Activated CD8-positive, alpha-beta memory T cell treated with anti-CD3 and anti-CD28 coated beads for 36 hours (primary cell): ENCODE measurements at regions not wholly inside any gene's neighbourhood (a gene's known extent, or its start where the extent isn't known, plus 50 kb on each side); places are given as distances from the start of the nearest gene placed in this dataset.

ENCODE experiments used
- CTCF ChIA-PET: fragments of 350-600 bp; sonication (Branson Sonifier 250); formaldehyde crosslinking; loops from one replicate; lab custom pipeline; 2021; ENCODE audit warnings: antibody characterized with exemption; lab: Charles Lee
- POLR2A ChIA-PET: fragments of 350-600 bp; sonication (Branson Sonifier 250); formaldehyde crosslinking; loops from one replicate; lab custom pipeline; 2021; ENCODE audit warnings: antibody characterized with exemption; lab: Charles Lee

DNA sequence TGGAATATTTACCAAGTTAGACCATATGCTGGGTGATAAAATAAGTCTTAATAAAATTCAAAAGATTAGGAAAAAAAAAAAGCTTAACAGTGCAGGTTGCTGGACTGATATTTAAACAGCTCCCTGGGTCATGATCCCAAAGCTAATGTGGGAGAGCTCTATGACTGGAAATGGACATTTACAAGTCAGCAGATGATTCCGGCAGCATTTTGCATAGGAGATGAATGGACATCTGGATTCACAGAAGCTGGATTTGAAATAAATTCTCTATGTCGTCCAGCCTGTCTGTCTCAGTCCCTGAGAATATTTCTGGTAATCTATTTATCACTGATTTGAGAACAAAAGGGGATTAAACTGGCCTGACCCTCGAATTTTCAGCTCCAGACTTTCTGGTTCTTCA, 52.3 kb upstream of the KLHL25 start:
- CTCF ChIA-PET: interaction anchor here (1.0 kb wide), 1 partner anchor 13 kb away, joined by 3 read pairs; no protein-coding TSS in a partner anchor
- POLR2A ChIA-PET: no interaction called here

DNA sequence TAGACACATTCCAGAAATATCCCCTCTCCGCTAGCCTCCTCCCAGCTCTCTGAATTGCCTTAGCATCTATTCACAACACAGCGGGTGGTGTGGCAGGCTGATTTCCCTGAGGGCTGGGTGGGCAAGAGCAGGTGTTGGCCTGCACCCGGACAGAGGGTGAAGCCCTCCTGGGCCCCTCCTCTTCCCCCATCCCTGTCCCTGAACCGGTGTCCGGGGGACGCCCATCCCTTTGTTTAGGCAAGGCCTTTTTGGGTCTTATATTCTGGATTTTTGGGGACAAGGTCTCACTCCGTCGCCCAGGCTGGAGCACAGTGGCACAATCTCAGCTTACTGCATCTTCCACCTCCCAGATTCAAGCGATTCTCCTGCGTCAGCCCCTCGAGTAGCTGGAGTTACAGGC, 55.2 kb upstream of the KLHL25 start:
- CTCF ChIA-PET: interaction anchor here (1.0 kb wide), 1 partner anchor 8 kb away, joined by 3 read pairs; no protein-coding TSS in a partner anchor
- POLR2A ChIA-PET: no interaction called here

DNA sequence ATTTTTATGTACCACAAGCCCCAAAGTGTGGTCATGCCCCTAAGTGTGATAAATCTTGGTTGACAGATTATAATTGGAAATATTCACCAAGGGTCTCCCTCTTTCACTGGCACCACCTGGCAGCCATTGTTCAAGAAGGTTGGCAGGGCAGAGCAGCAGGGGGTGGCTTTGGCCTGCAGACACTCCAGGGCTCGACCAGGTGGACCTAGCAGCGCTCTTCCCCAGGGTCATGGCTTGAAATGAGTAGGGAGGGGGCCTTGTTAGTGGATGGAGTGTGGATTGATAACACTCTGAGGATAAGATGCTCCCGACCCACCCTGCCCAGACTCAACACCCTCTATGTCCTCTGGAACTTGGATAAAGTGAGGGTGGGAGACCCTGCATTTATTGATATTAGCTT, 58.2 kb upstream of the KLHL25 start:
- CTCF ChIA-PET: interaction anchor here (1.2 kb wide), 1 partner anchor 11 kb away, joined by 3 read pairs; no protein-coding TSS in a partner anchor
- POLR2A ChIA-PET: no interaction called here

DNA sequence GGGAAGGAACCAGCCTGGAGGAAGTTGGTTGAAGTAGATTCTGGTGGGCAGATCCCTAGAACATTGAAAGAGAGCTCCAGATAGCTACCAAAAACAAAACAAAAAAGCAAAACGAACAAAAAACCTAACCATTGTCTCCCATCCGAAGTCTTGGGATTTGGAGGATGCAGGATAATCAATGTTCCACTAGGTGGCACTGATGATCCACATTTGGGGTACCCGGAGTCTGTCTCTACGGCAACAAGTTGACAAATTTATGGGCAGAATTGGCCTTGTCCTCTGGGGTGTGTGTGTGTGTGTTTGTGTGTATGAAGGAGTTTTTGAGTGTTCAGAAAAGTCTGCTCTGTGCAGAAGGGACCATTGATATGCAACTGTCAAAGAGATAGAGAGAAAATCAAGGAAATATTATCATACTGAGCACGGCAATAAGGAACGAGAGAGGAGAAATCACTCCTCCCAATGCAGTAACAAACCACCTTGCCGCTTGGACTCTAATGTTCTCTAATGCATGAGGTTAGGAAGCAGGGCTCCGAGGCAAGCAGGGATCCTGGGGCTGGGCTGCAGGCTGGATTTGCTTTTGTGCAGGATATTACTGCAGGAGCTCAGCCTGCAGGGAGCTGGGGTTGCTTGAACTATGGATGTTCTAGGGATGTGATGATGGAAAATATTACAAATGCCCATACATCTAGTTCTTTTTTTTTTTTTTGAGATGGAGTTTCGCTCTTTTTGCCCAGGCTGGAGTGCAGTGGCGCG, 59.8 kb upstream of the KLHL25 start:
- POLR2A ChIA-PET: no interaction called here
- CTCF ChIA-PET: interaction anchor here (0.7 to 1.0 kb wide), 5 partner anchors 17 to 350 kb away, joined by 3 read pairs; no protein-coding TSS in a partner anchor

DNA sequence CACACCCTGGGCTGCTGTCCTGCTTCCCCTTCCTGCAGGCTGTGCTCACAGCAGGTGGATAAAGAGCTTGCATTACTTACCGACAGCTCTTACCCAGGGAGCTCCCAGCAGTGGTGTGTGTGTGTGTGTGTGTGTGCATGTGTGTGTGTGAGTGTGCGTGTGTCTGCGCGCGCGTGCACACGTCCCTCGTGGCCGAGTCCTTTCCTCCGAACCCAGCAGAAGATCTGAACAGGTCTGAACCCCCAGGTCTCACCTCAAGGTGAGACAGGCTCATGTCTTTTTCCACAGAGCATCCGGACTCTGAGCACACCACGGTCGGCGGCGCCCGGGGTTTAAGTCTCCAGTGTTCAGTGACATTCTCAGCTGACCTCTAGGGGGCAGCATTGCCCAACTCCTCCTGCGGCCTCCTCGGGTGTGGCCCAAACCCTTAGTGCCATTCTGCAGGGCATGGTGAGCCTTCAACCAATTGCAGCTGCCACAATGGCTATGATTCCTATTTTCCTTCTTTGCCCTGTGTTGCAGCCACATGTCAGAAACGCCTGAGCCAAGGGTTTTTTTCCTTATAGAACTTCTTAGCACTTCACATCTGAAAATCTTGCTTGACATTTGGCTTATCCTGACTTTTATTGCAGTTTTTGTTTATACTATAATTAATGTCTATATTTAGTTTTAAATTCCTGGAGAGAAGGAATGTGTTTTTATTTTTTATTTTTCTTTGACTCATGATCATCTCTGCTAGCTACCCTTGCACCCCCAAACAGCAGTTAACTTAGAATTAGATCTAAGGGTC, 64.1 kb upstream of the KLHL25 start:
- POLR2A ChIA-PET: no interaction called here
- CTCF ChIA-PET: interaction anchor here (0.5 to 1.3 kb wide), 5 partner anchors 9 to 883 kb away, joined by 3 to 6 read pairs (median 3); no protein-coding TSS in a partner anchor

DNA sequence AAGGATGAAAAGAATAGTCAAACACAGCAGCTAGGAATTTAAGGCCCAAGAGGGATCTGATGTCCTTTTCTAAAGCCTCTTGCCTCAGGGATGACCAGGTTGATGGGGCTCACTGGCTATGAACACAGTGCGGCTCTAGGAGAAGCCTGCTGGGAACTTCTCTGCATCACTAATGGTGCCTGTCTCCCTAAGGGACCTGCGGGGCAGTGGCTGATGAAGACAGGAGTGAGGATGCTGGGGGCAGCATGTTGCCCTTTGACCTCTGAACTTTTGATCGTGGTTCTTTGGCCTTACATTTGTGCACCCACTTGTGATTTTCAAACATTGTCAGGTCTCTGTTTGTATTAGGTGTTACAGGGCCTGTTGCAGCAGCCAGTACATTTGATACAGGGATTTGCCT, 64.9 kb upstream of the KLHL25 start:
- ChIA-PET CTCF (interaction anchor here (0.9 kb wide), 1 partner anchor 32 kb away, joined by 3 read pairs; no protein-coding TSS in a partner anchor), POLR2A (no interaction called here)

DNA sequence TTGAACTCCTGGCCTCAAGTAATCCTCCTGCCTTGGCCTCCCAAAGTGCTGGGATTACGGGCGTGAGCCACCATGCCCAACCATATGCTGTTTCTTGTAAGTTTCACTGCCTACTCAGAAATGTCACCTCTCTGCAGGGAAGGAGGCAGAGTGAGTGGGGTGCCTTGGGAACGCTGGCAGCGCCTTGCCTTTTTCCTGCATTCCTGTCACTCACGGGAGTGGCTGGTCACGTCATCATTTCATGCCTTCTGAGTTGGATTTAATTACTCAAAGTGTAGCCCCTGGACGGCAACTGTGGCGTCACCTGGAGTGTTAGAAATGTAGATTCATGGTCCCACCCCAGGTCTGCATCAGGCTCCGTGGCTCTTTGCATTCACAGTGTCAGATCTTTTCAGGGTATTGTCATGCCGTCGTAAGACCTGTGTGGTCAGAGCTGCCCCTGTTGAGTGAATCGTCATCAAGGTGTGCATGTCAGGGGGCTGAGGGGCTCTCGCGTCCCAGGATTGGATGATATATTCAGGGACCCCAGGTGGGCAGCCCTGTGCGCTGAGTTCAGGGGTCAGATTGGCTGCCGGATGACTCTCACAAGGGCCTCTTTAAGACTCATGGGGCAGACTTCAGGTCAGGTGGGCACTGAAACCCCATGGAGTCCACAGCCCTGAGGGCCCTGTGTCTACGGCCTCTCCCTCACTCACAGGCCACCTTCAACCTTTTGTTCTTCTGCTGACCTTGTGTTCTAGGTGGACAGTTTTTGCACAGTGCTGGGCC, 65.9 kb upstream of the KLHL25 start:
- CTCF ChIA-PET: interaction anchor here (0.7 kb wide), 1 partner anchor 368 kb away, joined by 4 read pairs; no protein-coding TSS in a partner anchor
- POLR2A ChIA-PET: no interaction called here

DNA sequence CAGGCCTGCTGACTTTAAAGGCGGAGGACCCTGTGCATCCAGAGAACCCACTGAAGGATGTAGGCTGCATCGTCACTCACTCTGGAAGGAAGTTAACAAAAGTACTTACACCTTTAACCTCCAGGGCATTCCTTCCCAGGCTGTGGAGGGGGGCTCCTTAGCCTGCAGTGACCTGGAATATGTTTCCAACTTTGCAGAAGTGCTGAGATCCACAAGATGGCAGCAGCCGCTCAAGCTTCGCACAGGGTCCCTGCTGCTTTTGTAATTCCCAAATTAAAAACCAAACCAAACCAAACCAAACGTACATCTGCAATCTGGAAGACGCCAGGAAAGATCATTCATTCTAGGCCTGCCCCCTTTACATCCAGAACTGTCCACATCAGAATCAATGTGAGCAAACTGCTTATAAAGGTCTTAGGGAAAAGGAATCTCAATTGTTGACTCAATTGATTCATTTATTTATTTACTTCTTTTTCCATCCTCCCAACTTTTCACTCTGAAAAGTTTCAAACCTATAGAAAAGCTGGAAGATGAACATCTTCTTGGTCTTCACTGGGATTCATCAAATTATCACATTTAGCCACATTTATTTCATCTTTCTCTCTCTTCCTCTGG, 70.5 kb upstream of the KLHL25 start:
- ChIA-PET CTCF (no interaction called here), POLR2A (no interaction called here)

DNA sequence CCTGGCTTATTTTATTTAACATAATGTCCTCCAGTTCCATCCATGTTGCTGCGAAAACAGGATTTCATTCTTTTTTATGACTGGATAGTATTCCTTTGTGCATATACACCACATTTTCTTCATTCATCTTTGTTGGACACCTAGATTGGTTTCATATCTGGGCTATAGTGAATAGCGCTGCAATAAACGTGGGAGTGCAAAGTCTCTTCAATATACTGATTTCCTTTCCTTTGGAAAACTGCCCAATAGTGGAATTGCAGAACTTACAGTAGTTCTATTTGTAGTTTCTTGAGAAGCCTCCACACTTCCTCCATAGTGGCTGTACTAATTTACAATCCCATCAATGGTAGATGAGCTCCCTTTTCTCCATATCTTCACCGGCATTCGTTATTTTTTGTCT, 72.5 kb upstream of the KLHL25 start:
- ChIA-PET POLR2A (no interaction called here), CTCF (no interaction called here)

DNA sequence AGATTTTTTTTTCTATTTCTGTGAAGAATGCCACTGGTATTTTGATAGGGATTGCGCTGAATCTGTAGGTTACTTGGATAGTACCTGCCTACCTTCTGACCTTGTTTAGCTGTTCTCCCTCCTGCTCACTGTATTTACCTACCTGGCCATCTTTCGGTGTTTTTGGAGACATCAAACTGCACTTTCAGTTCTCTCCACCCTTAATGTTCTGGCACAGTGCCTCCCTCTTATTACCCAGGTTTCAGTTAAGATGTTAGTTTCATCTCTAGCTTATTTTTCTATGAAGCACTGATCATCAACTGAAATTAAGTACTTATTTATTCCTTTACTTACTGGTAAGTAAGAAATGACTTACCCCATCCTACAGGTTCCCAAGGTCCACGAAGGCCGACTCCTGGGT, 74.4 kb upstream of the KLHL25 start:
- CTCF ChIA-PET: no interaction called here
- POLR2A ChIA-PET: no interaction called here

DNA sequence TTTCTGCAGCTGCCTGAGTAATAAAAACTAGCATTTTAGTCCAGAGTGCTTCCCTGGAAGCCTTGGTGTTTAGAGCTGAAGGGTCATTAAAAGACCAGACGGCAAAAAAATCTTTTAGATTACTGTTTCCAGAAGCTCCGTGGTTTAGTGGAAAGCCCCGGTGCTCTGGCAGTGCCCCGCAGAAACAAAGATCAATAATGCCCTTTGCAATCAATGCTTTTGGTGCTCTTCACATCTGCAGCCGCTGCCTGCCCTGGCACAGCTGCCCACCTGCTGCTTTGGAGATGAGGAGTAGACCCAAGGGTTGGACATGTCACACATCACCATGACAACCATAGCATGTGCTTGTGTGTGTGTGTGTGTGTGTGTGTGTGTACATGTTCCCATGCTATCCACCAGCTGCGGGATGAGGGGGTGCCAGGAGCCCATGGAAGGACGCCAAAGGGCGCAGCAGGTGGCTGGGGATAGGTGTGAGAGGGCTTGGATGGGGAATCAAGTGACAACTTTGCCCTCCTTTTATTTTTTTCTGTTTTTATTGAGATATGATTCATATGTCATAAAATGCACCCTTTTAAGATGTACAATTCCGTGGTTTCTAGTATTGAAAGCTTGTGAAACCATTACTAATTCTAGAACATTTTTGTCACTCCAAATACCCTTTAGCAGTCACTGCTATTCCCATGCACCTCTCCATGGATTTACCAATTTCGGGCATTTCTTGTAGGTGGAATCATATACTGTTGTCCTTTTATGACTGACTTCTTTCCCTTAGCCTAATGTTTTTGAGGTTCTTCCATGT, 75.7 kb upstream of the KLHL25 start:
- CTCF ChIA-PET: no interaction called here
- POLR2A ChIA-PET: no interaction called here

DNA sequence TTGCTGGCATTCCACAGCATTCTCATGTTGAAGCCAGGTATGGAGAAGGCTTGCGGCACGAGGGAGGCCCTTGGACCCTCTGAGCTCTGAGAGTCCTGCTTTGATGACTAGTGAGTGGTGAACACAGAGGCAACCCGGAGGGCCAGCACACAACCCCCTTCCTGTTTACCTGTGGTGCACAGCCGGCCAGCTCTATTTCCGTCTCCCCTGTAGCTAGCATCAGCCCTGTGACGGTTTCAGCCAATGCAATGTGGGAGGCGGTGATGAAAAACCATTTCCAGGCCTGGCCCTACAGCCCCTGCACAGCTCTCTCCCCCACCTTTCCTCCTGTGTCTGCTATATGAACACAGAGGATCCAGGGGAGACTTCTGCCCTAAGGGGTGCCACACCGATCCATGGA, 76.8 kb upstream of the KLHL25 start:
- POLR2A ChIA-PET: no interaction called here

DNA sequence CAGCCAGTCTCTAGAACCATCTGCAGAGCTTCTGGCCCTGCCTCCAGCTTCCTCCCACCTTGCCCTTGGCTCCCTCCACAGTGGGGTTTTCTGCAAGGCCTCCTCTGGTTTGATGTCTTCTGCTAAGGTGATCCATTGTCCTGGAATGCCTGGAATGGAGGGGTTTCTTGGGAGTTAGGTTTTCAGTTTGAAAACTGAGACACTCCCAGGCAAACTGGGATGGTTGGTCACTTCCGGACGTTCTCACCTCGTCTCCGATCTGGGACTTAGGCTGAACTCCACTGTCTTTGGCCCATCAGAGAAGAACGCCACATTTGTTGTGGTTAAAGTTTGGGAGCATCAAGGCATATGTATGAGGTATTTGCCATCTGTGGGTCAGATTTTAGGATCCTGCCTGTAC, 77.4 kb upstream of the KLHL25 start:
- POLR2A ChIA-PET: no interaction called here
- CTCF ChIA-PET: interaction anchor here (0.7 kb wide), 1 partner anchor 18 kb away, joined by 3 read pairs; no protein-coding TSS in a partner anchor

More for the DNA sequence above, 76.8 kb upstream of the KLHL25 start:
- CTCF ChIA-PET: interaction anchor here (0.7 kb wide), 1 partner anchor 17 kb away, joined by 3 read pairs; no protein-coding TSS in a partner anchor

DNA sequence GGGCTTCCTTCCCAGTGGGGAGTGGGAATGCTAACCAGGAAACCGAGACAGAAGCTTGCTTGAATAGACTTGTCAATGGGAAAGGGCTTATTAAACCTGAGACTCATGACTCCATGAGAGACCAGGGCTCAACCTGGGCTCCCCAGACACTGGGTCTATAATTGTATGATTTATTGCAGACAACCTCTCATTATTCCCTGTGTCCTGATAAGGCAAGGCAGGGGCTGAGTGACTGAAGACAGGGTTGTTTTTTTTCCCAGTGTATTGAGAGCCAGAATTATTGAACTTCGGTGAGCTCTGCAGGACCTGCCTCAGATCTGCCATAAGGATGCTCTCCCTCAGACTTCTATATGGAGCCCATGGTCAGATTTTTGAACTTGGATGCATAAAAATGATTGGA, 79.5 kb upstream of the KLHL25 start:
- ChIA-PET CTCF (interaction anchor here (0.7 kb wide), 1 partner anchor 195 kb away, joined by 3 read pairs; no protein-coding TSS in a partner anchor), POLR2A (no interaction called here)

DNA sequence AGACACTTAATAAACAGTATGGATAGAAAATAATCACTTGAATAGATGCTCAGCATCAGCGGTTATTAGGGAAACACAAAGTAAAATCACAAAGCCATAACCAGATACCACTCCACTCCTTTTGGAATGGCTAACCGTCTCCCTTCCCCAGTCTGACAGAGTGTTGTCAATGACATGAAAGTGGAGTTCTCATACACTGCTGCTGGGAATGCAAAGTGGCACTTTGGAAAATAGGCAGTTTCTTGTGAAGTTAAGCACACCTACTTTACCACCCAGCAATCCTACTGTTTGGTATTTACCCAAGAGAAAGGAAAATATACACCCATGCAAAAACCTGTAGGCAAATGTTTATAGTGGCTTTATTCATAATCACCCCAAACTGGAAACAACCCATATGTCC, 81.0 kb upstream of the KLHL25 start:
- CTCF ChIA-PET: no interaction called here
- POLR2A ChIA-PET: no interaction called here

DNA sequence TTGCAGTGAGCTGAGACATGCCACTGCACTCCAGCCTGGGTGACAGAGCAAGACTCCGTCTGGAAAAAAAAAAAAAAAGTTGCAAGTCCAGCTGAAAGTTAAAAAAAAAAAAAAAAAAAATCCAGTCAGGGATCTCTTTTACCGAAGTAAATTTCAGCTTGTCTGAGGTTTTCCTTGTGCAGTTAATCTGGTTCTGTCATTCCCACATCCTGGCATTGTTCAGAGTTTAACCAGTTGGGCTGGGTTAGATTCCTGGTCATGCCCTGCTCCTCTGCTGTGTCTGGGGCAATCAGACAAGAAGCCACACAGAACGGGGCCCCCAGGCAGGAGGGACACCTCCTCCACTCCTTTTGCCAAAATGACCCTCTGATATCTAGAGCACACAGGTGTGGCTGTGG, 84.1 kb upstream of the KLHL25 start:
- ChIA-PET CTCF (no interaction called here), POLR2A (interaction anchor here (0.6 kb wide), 1 partner anchor 929 kb away, joined by 3 read pairs; no protein-coding TSS in a partner anchor)

DNA sequence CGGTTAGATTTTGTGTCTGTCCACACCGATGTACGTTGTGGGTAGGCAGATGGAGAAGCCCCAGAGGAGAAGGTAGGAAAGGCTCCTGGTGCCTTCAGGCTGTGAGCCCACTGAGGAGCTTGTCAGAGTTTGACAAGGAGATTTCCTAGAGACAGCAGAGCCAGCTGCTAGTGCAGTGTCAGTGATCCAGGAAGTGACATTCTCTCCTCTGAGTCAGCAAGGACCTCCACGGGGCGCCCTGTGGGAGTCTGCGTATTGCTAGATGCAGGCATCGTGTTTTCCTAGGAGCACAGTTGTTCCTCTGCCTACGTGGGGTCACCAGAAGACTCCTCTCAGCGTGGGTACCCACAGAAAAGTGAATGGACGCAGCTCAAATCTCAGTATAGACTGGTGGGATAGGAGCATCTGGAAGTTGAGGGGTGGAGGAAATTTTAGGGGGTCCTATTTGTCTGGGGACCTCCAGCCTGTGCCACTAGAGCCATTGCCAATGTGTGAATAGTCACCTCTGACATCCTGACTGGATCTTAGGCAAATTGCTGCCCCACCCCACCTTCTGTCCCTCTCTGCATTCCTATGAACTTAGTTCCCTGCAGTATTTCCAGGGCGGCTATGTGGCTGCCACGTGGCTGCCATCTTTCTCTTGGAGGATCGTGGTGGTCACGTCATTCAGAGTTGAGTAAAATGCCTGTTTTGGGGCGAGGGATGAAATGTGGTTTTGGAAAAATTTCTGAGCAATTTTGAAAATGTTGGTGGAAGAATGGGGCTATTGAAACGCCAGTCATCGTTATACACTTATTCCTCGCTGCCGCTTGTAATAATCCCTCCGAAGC, 84.8 kb upstream of the KLHL25 start:
- POLR2A ChIA-PET: no interaction called here
- CTCF ChIA-PET: no interaction called here
